Skin epidermis (tissue), 12 donors: ENCODE measurements at regions not wholly inside any gene's neighbourhood (a gene's known extent, or its start where the extent isn't known, plus 50 kb on each side); places are given as distances from the start of the nearest gene placed in this dataset.

Experiments used
- H3K27ac ChIP-seq, 21 experiments: fragments of 200-600 bp; sonication (generic) in 11 of 21; one replicate each; pipeline ENCODE4 v1.5.0; 2020; ENCODE audit warnings: mild to moderate bottlenecking in 3 of 21, inconsistent platforms in 2 of 21, moderate library complexity in 2 of 21
- H3K4me3 ChIP-seq, 7 experiments: fragments of 200-600 bp; sonication (generic) in 2 of 7; one replicate each; pipeline ENCODE4 v1.5.0; 2020; ENCODE audit warnings: inconsistent platforms in 2 of 7, mild to moderate bottlenecking in 2 of 7, moderate library complexity in 1 of 7

DNA sequence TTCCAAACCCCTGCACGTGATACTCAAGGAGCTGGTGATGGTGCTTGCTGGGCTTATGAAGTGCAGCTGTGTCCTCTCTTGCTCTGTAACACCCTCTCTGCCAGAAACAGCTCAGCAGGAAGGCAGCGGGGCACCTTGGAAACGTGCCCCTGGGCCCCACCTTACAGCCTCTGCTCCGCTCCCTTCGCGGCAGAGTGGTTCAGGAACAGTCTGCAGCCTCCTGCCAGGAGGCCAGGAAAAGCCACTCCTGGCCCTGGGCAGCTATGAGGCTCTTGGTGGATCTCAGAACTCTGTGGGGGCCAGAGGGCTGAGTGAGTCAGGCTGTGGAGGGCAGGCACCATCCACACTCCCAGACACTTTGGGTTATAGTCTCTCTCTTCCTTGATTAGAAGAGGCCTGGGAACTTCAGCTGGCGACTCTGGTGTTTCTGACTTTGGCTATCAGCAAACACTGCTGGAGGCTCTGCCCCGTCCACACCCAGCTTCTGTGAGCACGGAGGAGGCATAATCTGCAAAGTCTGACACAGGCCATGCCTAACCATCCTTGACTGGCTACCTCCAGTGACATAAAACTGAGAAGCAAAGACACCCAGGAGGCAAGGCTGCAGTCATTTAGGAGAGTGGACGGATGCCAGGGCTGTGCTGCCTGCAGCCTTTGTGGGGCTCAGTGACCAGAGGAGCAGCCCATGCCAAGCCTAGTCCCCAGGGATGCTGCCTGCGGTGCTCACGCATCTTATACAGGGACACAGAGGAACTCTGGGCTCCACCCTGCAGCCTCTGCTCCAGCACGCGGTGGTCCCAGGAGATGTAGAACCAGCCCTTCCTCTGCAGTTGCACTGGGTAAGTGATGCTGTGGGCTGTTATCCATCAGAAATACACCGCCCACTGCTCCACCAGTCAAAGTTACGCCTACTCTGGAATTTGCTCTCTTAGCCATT is 65.3 kb downstream of the METRNL start:
- H3K4me3 ChIP-seq: no peak overlapping the region
- peak overlapping the region in 15 of 21 experiments; percentile 29 to 86 (median 50) for H3K27ac ChIP-seq

DNA sequence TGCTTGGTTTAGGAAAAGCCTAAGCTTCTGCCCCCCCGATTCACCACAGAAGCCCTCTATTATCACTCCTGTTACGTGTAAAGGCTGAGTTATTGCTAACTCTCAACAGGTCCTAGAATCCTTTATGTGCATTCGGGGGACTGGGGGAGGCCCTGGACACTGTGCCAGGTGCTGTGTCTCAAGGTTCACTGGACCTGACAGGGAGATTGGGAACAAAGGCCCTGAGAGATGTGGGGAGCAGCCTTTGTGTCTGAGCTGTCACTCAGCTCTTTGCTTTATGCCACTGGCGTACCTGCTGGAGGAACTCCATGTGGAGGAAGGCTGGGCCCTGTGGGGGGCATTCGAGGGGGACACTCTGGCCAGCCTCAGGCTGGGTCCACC is 65.9 kb downstream of the METRNL start:
- peak overlapping the region in 13 of 21 experiments; percentile 3 to 86 (median 66) for H3K27ac ChIP-seq

DNA sequence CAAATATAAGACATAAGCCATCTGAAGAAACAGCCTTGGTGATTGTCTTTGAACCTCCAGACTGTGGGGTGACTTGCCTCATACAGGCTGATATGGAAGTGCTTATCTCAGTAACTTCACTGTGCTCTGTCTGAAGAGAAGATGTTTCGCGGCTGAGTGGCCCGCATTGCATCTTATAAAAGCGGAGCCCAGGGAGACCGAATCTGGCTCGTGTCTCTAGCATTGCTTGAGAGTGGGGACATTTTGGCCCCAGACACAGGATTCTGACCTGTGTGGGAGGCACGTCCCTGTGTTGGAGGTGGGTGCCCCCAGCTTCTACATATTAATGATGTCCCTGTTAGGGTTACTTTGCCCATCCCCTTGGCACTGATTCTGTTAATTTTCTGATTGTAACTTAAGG is 66.4 kb downstream of the METRNL start:
- no peak overlapping the region for H3K4me3 ChIP-seq
- H3K27ac ChIP-seq: peak overlapping the region in 11 of 21 experiments; percentile 3 to 86 (median 67)

More for the DNA sequence above, 65.9 kb downstream of the METRNL start:
- no peak overlapping the region for H3K4me3 ChIP-seq

DNA sequence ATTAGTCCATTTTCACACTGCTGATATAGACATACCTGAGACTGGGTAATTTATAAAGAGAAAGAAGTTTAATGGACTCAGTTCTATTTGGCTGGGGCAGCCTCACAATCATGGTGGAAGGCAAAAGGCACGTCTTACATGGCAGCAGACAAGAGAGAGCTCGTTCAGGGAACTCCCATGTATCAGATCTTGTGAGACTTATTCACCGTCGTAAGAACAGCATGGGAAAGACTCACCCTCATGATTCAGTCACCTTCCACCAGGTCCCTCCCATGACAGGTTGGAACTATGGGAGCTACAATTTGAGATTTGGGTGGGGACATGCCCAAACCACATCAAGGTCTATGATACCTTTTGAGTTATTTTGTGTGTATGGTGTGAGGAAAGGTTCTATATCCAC is 66.9 kb downstream of the METRNL start:
- no peak overlapping the region for H3K4me3 ChIP-seq
- peak overlapping the region in 3 of 21 experiments; percentile 3 to 86 (median 76) for H3K27ac ChIP-seq

DNA sequence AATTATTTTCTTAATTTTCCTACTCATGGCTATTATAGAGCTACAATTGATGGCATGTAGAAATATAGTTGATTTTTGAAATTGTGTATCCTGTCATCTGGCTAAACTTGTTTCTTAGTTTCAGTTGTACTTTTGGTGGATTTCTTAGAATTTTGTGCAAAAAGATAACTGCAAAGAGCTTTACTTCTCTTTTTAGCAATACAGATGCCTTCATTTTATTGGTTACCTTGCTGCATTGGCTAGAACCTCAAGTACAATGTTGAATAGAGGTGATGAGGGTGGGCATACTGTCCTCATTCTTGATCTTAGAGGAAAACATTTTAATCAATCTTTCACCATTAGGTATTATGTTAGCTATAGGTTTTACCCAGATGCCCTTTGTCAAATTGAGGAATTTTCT is 67.9 kb downstream of the METRNL start:
- peak overlapping the region in 1 of 21 experiments; percentile 86 for H3K27ac ChIP-seq
- no peak overlapping the region for H3K4me3 ChIP-seq

DNA sequence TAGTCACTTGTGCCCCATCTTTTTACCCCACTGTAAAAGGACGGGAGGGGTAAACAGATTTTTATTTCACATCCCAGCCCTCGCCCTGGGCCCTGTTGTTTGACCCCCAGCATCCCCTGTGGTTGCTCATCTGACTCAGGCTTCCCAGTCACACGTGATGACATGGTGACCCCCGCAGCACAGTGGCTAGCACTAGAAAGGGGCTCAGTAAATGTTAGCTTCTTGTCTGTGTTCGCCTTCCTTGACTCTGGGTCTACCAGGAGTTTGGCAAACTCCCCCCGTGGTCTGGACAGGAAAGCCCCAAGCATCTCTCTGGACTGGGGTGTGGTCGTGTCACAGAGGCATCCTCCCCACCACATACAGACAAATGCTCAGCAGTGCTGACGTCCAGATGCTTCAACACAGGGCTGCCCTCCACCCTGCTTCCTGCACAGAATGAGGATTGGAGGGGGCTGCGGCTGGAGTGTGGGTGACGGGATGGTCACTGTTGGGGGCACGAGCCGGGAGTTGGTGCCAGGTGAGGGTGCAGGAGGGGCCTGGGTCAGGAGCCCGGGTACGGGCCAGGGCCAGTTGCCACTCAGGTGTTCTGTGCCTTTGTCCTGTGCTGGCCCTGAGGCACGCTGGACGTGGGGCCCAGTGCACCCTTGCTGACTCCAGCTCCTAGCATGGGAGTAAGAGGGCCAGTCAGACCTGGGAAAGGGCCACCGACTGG is 69.1 kb downstream of the METRNL start:
- Histone ChIP-seq H3K27ac (peak overlapping the region in 5 of 21 experiments; percentile 1 to 56 (median 7)), H3K4me3 (no peak overlapping the region)

DNA sequence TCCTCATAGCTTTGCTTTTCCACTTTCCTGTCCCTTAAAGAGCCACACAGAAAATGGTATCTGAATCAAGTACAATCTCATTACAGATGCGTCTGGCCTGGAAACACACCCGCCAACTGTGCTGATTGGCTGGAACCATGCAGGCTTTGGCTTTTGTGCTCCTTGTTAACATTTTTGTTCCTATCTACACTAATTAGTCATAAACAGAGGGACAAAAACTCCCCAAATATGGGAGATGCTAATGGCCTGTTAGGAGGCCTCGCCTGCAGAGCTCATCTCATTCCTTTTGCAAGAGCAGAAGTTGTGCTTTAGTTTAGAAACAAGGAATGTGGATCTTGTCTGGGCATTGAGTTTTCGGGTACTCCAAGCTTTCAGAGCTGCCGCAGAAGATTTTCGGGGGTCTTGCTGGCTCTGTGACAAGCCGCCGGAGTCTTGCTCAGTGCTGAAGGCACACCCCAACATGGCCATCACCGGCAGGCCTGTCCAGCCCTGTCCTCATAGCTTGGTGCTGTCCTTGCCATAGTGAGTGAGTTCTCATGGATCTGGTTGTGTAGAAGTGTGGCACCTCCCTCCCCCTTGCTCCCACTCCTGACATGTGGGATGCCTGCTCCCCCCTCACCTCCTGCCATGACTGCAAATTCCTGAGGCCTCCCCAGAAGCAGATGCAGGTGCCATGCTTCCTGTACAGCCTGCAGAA is 69.8 kb downstream of the METRNL start:
- Histone ChIP-seq H3K4me3 (no peak overlapping the region), H3K27ac (peak overlapping the region in 2 of 21 experiments; percentile 3 to 14)

DNA sequence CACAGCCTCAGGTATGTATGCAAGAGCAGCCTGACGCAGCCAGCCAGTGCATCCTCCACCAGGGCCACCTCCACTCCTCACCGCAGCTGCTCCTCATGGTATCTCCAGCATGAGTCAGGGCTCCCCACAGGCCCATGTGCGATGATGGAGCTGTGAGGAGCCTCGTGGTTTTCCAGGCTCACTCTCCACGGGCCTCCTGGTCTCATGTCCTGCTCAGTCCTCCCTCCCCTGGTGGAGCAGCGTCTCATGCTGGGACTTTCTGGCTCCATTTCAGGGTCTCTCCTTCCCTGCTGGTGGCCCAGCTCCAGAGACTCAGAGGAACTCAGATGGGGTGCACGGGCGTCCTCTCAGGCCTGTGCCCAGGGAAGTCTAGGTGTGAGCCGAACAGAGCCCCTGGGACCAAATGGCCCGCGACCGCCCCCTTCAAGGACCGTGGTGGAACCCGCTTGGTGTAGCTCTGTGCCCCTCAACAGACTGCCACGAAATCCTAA is 70.4 kb downstream of the METRNL start:
- no peak overlapping the region for H3K4me3 ChIP-seq

DNA sequence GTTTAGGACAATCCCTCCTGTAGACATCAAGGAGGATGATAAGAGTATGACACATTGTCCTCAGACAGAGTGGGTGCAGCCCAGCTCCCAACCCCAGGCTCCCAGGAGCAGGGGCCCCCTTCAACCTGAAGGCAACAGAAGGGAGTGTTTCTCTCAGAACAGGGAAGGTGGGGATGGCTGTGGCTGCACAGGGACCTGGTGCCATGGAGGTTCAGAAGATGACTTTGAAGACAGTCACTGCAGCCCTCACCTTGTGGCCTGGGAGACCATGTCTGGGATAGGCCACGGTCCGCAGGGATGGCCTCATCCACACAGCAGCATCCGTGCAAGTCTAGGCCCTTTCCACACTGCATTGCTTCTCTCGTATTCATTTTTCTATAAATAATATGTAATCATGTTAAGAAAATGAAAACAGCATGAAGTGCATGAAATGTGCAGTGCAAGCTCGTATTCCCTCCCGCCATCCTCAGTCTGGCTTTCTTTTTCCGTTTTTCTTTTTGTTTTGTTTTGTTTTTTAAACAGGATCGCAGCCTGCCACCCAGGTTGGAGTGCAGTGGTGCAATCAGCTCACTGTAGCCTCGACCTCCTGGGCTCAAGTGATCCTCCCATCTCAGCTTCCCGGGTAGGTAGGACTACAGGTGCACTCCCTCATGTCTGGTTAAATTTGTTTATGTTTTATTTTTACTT is 71.1 kb downstream of the METRNL start:
- no peak overlapping the region for H3K4me3 ChIP-seq
- peak overlapping the region in 3 of 21 experiments; percentile 58 to 84 (median 79) for H3K27ac ChIP-seq

More for the DNA sequence above, 70.4 kb downstream of the METRNL start:
- peak overlapping the region in 2 of 21 experiments; percentile 24 to 25 for H3K27ac ChIP-seq

DNA sequence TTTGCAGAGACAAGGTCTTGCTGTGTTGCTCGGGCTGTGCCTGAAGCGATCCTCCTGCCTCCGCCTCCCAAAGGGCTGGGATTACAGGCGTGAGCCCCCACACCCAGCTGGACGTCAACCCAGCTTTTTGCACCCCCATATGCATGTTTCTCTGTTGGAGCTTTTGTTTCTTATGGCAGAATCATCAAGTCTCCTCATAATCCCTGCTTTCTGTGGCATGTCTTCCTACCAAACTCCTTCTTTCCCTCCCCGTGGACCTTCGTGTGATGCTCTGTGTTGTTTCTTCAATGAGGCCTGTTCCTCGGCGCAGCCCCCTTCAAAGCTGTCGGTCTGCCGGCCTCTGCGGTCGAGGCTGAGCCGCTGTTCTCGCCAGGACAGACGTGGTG is 71.6 kb downstream of the METRNL start:
- peak overlapping the region in 7 of 21 experiments; percentile 5 to 87 (median 78) for H3K27ac ChIP-seq
- no peak overlapping the region for H3K4me3 ChIP-seq

DNA sequence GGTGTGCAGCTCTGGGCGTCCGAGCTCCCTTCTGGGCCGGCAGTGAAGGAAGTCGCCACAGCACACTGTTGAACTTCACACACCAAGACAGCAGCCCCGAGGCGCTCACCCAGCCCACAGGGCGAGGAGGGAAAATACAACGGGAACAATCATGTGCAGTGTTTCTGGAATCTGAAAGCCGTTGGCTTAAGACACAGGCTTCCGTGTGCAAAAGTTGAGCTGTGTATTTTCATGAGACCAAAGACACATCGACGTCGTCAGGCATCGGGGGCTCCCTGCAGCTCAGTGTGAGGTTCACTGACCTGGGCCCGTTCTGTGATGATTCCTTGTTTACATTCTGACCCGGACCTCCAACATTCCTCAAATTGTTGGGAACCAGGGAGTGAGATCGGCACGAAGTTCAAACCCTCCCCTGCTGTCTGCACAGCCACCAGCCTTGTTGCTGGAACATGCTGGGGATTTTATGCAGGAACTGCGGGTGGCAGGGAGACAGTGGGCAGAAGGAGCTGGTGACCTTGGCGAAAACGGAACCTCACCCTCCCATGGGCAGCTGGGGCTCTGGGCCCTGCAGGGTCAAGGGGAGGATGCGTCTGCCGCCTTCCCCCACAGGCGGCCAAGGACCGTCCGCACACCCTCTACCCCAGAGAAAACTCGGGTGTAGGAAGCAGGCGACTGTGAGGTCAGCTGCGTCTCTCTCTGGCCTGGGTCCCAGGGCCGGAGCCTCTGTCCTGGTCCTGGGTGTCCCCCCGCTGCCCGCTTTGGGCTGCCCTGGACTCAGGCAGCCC is 72.2 kb downstream of the METRNL start:
- Histone ChIP-seq H3K27ac (peak overlapping the region in 9 of 21 experiments; percentile 5 to 87 (median 75)), H3K4me3 (no peak overlapping the region)

DNA sequence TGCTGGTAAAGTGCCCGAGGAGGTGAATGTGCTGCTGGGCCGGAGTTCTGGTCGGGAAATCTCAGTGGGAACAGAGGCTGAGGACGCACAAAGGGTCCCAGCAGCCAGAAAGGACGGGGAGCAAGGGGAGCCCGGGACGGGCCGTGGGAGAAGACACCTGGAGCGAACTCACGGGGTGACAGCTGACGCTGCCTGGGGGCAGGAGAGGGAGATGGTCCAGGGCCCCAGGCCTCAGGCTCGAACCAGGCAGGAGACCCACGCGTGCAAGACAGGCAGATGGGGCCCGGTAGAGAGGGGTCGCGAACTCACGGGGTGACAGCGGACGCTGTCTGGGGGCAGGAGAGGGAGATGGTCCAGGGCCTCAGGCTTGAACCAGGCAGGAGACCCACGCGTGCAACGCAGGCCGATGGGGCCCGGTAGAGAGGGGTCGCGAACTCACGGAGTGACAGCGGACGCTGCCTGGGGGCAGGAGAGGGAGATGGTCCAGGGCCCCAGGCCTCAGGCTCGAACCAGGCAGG is 72.9 kb downstream of the METRNL start:
- H3K27ac ChIP-seq: peak overlapping the region in 9 of 21 experiments; percentile 55 to 87 (median 78)
- H3K4me3 ChIP-seq: no peak overlapping the region

DNA sequence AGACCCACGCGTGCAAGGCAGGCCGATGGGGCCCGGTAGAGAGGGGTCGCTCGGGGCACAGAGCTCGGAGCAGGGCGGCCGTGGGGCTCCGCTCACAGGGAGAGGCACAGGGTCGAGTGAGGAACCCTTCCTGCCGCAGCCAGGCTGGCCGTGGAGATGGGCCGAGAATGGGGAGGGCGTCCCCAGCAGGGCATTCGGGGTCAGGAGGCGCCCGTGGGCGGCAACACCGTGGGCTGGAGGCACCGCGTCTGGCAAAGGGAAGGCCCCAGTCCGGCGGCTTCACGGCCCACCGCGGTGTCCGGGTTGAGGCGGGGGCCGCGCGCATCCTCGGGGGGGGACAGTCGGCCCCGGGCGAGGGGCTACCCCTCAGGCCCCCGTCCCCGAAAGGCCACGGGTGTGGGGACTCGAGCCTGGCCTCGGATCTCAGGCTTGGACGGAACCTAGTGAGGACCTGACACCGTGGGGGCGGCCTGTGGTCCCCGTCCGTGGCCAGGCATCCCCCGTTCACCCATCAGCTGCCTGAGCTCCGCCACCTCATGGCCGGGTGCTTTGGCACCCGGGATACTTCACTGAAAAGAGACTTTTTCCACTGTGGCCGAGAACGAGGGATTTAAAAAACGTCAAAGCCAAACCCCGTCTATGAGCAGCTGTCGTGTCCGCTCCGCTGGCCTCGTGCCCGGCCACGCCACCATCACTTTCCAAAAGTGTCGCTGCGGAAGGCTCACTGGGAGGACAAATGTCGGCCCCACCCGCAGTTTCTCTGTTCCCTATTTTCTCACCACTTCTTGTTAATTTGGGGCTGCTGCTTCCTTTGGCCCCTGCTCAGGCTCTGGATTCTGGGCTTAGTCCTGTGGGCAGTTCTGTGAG is 73.6 kb downstream of the METRNL start:
- no peak overlapping the region for H3K4me3 ChIP-seq
- peak overlapping the region in 16 of 21 experiments; percentile 15 to 87 (median 68) for H3K27ac ChIP-seq

DNA sequence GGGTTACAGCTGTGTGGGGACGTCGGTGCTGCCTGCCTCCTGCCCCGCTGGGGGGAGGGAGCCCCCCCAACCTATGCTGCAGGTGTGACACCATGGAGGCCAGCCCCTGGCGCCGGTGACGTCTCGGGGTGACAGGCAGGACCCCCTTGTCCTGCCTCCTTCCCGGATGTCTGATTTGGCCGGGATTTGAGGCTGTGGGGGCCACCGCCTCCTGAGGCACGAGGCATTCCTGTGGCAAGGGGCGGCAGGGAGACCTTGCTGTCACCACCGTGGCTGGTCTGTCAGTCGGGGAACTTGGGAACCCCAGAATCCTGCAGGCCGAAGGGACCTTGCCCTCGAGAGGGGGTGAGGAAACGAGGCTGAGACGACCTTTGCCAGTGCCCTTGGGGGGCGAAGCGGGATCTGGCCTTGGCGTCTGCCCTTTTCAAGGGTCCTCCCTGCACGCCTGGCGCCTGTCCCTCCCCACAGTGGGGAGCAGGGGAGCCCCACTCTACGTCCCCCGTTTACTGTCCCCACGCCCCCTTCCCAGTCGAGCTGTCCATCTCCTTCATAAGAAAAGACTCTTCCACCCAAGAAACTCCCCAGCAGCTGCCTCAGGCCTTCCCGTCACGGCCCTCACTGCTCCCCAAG is 74.4 kb downstream of the METRNL start:
- H3K4me3 ChIP-seq: no peak overlapping the region
- peak overlapping the region in 17 of 21 experiments; percentile 22 to 87 (median 67) for H3K27ac ChIP-seq

DNA sequence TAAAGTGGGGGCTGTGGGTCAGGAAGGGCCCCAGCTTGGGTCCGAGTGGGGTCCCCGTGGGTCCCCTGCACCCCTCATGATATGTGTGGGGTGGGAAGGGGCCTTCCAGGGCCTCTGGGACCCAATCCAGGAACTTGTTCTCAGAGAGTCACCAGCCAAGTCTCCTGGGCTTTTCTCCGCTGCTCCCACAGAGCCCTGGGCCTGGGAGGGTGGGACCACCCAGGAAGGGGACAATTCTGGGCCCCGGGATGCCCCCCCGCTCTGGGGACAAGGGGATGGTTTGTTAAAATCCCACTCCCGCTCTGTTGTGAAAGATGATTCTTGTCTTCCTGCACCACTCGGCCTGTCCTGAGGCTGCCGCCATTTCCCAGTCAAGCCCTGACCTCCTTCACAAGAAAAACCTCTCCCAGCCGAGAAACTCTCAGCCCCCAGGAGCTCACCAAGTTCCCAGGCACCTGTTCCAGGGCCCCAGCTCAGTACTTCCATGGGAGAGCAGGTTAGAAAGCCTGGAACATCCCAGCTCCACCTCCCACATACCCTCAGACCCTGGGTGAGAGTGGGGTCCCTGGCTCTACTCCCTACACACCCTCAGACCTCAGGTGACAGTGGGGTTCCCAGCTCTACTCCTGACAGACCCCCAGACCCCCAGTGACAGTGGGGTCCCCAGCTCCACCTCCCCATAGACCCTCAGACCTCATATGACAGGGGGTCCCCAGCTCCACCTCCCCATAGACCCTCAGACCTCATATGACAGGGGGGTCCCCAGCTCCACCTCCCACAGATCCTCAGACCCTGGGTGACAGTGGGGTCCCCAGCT is 75.1 kb downstream of the METRNL start:
- no peak overlapping the region for H3K4me3 ChIP-seq
- peak overlapping the region in 18 of 21 experiments; percentile 26 to 87 (median 76) for H3K27ac ChIP-seq
